HEK293T (cell line): ENCODE measurements at regions not wholly inside any gene's neighbourhood (a gene's known extent, or its start where the extent isn't known, plus 50 kb on each side); places are given as distances from the start of the nearest gene placed in this dataset.

ENCODE experiments used
- CTCF ChIA-PET: fragments of 350-600 bp; formaldehyde crosslinking; extraction: SDS; loops from one replicate; lab custom pipeline; 2021; ENCODE audit warnings: antibody characterized with exemption, inconsistent platforms; lab: Yijun Ruan, JAX
- POLR2A ChIA-PET: fragments of 350-600 bp; formaldehyde crosslinking; extraction: SDS; loops from one replicate; lab custom pipeline; 2020; ENCODE audit warnings: antibody characterized with exemption, inconsistent platforms; lab: Yijun Ruan, JAX
- DNase-seq: peaks from one replicate; pipeline ENCODE4 v3.0.0; 2012; ENCODE audit warnings: mixed read lengths; ENCODE audit errors: extremely low spot score
- ARNT ChIP-seq: fragments of 450-650 bp; IDR thresholded peaks from 2 replicates; pipeline ENCODE4 v1.6.1; 2017; ENCODE audit warnings: mild to moderate bottlenecking
- BHLHE40 ChIP-seq: fragments of 450-650 bp; IDR thresholded peaks from 2 replicates; pipeline ENCODE4 v1.6.1; 2016; ENCODE audit warnings: mild to moderate bottlenecking, moderate library complexity, borderline replicate concordance
- CTBP1 ChIP-seq: fragments of 450-650 bp; IDR thresholded peaks from 2 replicates; pipeline ENCODE4 v1.6.1; 2016; ENCODE audit warnings: borderline replicate concordance
- ELF4 ChIP-seq: fragments of 450-650 bp; IDR thresholded peaks from 2 replicates; pipeline ENCODE4 v1.6.1; 2017; ENCODE audit warnings: antibody characterized with exemption
- FOXA1 ChIP-seq: fragments of 450-650 bp; IDR thresholded peaks from 2 replicates; pipeline ENCODE4 v1.6.1; 2016; ENCODE audit warnings: mild to moderate bottlenecking
- FOXK2 ChIP-seq: fragments of 450-650 bp; IDR thresholded peaks from 2 replicates; pipeline ENCODE4 v1.6.1; 2016; ENCODE audit warnings: mild to moderate bottlenecking
- FOXM1 ChIP-seq: fragments of 450-650 bp; IDR thresholded peaks from 2 replicates; pipeline ENCODE4 v1.6.1; 2017; ENCODE audit warnings: mild to moderate bottlenecking, borderline replicate concordance
- HDGF ChIP-seq: fragments of 450-650 bp; IDR thresholded peaks from 2 replicates; pipeline ENCODE4 v1.6.1; 2017; ENCODE audit warnings: antibody characterized with exemption, borderline replicate concordance
- L3MBTL2 ChIP-seq: fragments of 450-650 bp; conservative IDR thresholded peaks from 2 replicates; pipeline ENCODE4 v1.6.1; 2016; ENCODE audit warnings: mild to moderate bottlenecking
- LEF1 ChIP-seq: fragments of 450-650 bp; IDR thresholded peaks from 2 replicates; pipeline ENCODE4 v1.6.1; 2017; ENCODE audit warnings: mild to moderate bottlenecking, borderline replicate concordance
- NFRKB ChIP-seq: fragments of 450-650 bp; IDR thresholded peaks from 2 replicates; pipeline ENCODE4 v1.6.1; 2016; ENCODE audit warnings: mild to moderate bottlenecking, moderate library complexity
- SP1 ChIP-seq: fragments of 450-650 bp; IDR thresholded peaks from 2 replicates; pipeline ENCODE4 v1.6.1; 2017
- SUZ12 ChIP-seq: fragments of 450-650 bp; IDR thresholded peaks from 2 replicates; pipeline ENCODE4 v1.6.1; 2016; ENCODE audit warnings: mild to moderate bottlenecking
- TARDBP ChIP-seq: fragments of 450-650 bp; IDR thresholded peaks from 2 replicates; pipeline ENCODE4 v1.6.1; 2016
- ZNF384 ChIP-seq: fragments of 450-650 bp; IDR thresholded peaks from 2 replicates; pipeline ENCODE4 v1.6.1; 2016
- TF ChIP-seq, protein P1 (sequence below): fragments of 450-650 bp; IDR thresholded peaks from 2 replicates; pipeline ENCODE4 v1.6.1; 2016

DNA sequence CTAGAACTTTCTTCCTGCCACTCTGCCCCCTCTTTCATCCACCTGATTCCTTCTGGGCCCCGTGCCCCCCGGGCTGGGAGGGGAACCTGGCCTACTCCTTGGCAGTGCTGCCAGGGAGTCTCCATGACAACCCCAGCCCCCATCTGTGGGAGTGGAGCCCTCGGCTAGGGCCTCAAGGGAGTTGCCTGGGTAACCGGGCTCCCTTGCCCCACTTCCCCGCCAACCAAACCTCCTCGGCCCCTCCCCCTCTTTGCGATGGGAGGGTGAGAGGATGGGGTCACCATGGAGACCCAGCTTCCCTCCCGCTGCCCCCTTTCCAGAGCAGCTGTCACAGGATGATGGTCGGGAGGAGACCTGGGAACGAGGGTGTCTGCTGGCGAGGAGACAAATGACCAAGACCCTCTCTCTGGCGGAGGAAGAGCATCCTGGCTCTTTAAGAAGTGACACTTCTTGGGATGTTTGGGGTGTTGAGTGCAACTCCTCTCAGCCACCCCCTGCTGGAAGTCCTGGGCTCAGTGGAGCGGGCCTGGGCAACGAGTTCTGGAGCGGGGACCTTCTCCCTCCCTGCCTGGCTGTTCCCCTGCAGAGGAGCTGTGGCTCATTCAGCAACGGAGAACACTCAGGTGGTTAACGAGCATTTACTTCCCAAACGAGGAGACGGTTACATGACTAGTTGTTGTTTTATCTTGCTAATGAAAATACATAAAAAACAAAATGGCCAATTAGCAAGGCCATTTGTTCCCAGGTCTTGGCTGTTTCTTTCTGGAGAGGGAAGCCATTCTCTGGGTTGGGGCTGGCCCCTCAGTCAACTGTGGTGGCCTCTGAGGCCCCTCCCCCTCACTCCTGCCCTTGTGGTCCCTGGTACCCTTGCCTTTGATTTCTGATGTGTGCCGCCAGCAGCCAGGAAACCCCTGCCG lies 82.8 kb downstream of the UBIAD1 start:
- DNase-seq, result no peak
- TF ChIP-seq ZNF384 (no peak), FOXK2 (no peak), LEF1 (no peak), NFRKB (no peak), SP1 (no peak), HDGF (no peak), BHLHE40 (no peak)
- TF ChIP-seq, protein P1, sequence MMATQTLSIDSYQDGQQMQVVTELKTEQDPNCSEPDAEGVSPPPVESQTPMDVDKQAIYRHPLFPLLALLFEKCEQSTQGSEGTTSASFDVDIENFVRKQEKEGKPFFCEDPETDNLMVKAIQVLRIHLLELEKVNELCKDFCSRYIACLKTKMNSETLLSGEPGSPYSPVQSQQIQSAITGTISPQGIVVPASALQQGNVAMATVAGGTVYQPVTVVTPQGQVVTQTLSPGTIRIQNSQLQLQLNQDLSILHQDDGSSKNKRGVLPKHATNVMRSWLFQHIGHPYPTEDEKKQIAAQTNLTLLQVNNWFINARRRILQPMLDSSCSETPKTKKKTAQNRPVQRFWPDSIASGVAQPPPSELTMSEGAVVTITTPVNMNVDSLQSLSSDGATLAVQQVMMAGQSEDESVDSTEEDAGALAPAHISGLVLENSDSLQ, result no peak
- ChIA-PET CTCF (interaction anchor here (0.6 kb wide), 1 partner anchor 356 kb away, joined by 4 read pairs; no protein-coding TSS in a partner anchor), POLR2A (no interaction called here)

GRCh38 chr1:11357276-11357675 lies 84.3 kb downstream of the UBIAD1 start:
- ChIA-PET POLR2A (no interaction called here), CTCF (no interaction called here)
- TF ChIP-seq L3MBTL2 (no peak), ZNF384 (no peak), FOXA1 (no peak), FOXK2 (no peak)
- TF ChIP-seq, protein P1, result no peak
- DNase-seq, result no peak

GRCh38 chr1:11358984-11359383 lies 86.0 kb downstream of the UBIAD1 start:
- ChIA-PET CTCF (no interaction called here), POLR2A (no interaction called here)
- no peak for TF ChIP-seq FOXK2
- TF ChIP-seq FOXA1, result no peak
- no peak for TF ChIP-seq FOXM1
- no peak for DNase-seq

DNA sequence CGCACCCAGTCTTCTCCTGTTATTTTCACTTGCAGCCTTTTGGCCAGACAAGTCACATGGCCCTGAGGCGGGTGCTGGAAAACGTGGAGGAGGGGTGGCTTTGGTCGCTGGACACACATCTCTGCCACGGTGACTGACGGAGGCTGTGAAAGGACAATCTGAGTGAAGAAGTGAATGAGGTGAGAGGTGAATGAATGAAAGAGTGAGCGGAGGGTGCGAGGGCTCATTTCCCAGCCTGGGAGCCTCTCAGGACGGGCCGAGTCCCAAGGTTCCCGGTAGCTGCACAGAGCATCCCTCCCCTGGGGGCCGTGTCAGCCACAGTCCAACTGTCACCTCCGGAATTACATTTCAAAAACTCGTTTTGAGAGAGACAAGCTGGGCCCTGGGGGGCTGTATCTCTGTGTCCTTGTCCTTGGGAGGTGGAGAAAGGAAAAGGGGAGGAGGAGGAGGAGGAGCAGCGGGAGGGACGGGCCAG lies 89.6 kb downstream of the UBIAD1 start:
- no peak for DNase-seq
- TF ChIP-seq LEF1 (no peak), BHLHE40 (no peak), FOXM1 (no peak), L3MBTL2 (no peak), SUZ12 (no peak), ARNT (no peak), ELF4 (no peak), FOXK2 (no peak), ZNF384 (no peak), FOXA1 (no peak), CTBP1 (no peak), SP1 (no peak), TARDBP (no peak), NFRKB (no peak)
- TF ChIP-seq, protein P1, result no peak
- ChIA-PET CTCF (no interaction called here), POLR2A (no interaction called here)

- DNase-seq, result no peak
- TF ChIP-seq SUZ12, result no peak
- TF ChIP-seq FOXM1, result no peak
- TF ChIP-seq ELF4, result no peak
- no peak for TF ChIP-seq L3MBTL2
- no peak for TF ChIP-seq ARNT
- TF ChIP-seq HDGF, result no peak
- CTCF ChIA-PET, result interaction anchor here (0.6 to 1.4 kb wide), 7 partner anchors 11 to 139 kb away, joined by 3 to 6 read pairs (median 4); no protein-coding TSS in a partner anchor
- POLR2A ChIA-PET, result no interaction called here
Measured at GRCh38 chr1:11364170-11364569, 91.2 kb downstream of the UBIAD1 start.

GRCh38 chr1:11365744-11366387 lies 92.9 kb downstream of the UBIAD1 start:
- DNase-seq, result no peak
- CTCF ChIA-PET, result no interaction called here
- POLR2A ChIA-PET, result no interaction called here
- no peak for TF ChIP-seq SP1
- TF ChIP-seq ARNT, result no peak
- no peak for TF ChIP-seq L3MBTL2
- no peak for TF ChIP-seq FOXK2
- TF ChIP-seq, protein P1, result no peak
- no peak for TF ChIP-seq ZNF384
- no peak for TF ChIP-seq LEF1
- no peak for TF ChIP-seq CTBP1
- TF ChIP-seq SUZ12, result no peak
- TF ChIP-seq BHLHE40, result no peak
- TF ChIP-seq HDGF, result no peak
- TF ChIP-seq FOXA1, result no peak
- no peak for TF ChIP-seq NFRKB
- TF ChIP-seq ELF4, result no peak
- TF ChIP-seq TARDBP, result no peak
- no peak for TF ChIP-seq FOXM1
